Lower leg skin (tissue), 3 donors: ENCODE measurements at regions not wholly inside any gene's neighbourhood (a gene's known extent, or its start where the extent isn't known, plus 50 kb on each side); places are given as distances from the start of the nearest gene placed in this dataset.

Experiments used
- POLR2A ChIP-seq, 2 donors: fragments of 450-650 bp; IDR thresholded peaks; one replicate each; pipeline ENCODE4 v1.6.1; 2016 to 2017; ENCODE audit warnings: antibody characterized with exemption in 2 of 2, mild to moderate bottlenecking in 1 of 2, moderate library complexity in 1 of 2
- TF ChIP-seq, protein P1 (sequence below), 3 donors: fragments of 450-650 bp; IDR thresholded peaks; one replicate each; pipeline ENCODE4 v1.5.1; 2016; ENCODE audit warnings: antibody characterized with exemption in 3 of 3, mild to moderate bottlenecking in 3 of 3, moderate library complexity in 2 of 3

- TF ChIP-seq, protein P1, sequence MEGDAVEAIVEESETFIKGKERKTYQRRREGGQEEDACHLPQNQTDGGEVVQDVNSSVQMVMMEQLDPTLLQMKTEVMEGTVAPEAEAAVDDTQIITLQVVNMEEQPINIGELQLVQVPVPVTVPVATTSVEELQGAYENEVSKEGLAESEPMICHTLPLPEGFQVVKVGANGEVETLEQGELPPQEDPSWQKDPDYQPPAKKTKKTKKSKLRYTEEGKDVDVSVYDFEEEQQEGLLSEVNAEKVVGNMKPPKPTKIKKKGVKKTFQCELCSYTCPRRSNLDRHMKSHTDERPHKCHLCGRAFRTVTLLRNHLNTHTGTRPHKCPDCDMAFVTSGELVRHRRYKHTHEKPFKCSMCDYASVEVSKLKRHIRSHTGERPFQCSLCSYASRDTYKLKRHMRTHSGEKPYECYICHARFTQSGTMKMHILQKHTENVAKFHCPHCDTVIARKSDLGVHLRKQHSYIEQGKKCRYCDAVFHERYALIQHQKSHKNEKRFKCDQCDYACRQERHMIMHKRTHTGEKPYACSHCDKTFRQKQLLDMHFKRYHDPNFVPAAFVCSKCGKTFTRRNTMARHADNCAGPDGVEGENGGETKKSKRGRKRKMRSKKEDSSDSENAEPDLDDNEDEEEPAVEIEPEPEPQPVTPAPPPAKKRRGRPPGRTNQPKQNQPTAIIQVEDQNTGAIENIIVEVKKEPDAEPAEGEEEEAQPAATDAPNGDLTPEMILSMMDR (IDR thresholded peaks at IDR 0.05) = no peak
- TF ChIP-seq POLR2A (IDR thresholded peaks at IDR 0.05) = no peak
Observed at GRCh38 chr5:7179364-7179763, 216.6 kb upstream of the ADCY2 start.
